HEK293T (cell line): ENCODE measurements at regions not wholly inside any gene's neighbourhood (a gene's known extent, or its start where the extent isn't known, plus 50 kb on each side); places are given as distances from the start of the nearest gene placed in this dataset.

ENCODE experiments used
- CTBP1 ChIP-seq: fragments of 450-650 bp; IDR thresholded peaks from 2 replicates; pipeline ENCODE4 v1.6.1; 2016; ENCODE audit warnings: borderline replicate concordance
- ELF4 ChIP-seq: fragments of 450-650 bp; IDR thresholded peaks from 2 replicates; pipeline ENCODE4 v1.6.1; 2017; ENCODE audit warnings: antibody characterized with exemption
- FOXM1 ChIP-seq: fragments of 450-650 bp; IDR thresholded peaks from 2 replicates; pipeline ENCODE4 v1.6.1; 2017; ENCODE audit warnings: mild to moderate bottlenecking, borderline replicate concordance
- LEF1 ChIP-seq: fragments of 450-650 bp; IDR thresholded peaks from 2 replicates; pipeline ENCODE4 v1.6.1; 2017; ENCODE audit warnings: mild to moderate bottlenecking, borderline replicate concordance
- PKNOX1 ChIP-seq: fragments of 450-650 bp; IDR thresholded peaks from 2 replicates; pipeline ENCODE4 v1.6.1; 2016
- SP1 ChIP-seq: fragments of 450-650 bp; IDR thresholded peaks from 2 replicates; pipeline ENCODE4 v1.6.1; 2017
- ZNF384 ChIP-seq: fragments of 450-650 bp; IDR thresholded peaks from 2 replicates; pipeline ENCODE4 v1.6.1; 2016

- TF ChIP-seq ELF4 (no peak), SP1 (no peak), CTBP1 (no peak), LEF1 (no peak), FOXM1 (no peak), ZNF384 (no peak), PKNOX1 (no peak)
These were observed 119.9 kb upstream of the AGA start for GRCh38 chr4:177562163-177562562.
